CD1c-positive myeloid dendritic cell (primary cell): ENCODE measurements at regions not wholly inside any gene's neighbourhood (a gene's known extent, or its start where the extent isn't known, plus 50 kb on each side); places are given as distances from the start of the nearest gene placed in this dataset.
"Not testable (repeated sequence)": the region's sequence is repeated elsewhere in the genome, so short reads cannot be mapped to it uniquely, and the experiment has no call there.

Experiments
- DNase-seq: peaks from one replicate; pipeline ENCODE4 v3.0.0-alpha.2; 2016; ENCODE audit errors: extremely low spot score

DNA sequence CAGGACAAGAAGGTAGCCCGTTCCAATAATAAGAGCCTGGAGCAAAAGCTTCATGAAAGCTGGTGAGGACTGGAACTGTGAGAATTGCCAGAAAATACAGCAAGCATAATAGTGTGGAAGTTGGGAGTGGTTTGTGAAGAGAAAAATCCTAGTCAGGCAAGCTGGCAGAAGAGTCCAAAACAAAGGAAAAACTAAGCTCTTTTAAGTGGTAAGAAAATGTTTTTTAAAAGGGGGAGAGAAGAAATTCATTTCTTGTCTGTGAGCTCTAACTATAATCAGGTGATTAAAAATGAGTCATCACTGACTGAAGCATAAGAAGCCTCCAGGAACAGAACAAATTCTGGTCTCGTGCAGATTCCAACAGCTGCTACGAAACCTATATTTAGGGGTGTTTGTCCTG, 102.6 kb downstream of the CAAP1 start:
- DNase-seq: no peak

- DNase-seq: no peak
These were observed 106.0 kb downstream of the CAAP1 start for GRCh38 chr9:26786564-26786963.

DNA sequence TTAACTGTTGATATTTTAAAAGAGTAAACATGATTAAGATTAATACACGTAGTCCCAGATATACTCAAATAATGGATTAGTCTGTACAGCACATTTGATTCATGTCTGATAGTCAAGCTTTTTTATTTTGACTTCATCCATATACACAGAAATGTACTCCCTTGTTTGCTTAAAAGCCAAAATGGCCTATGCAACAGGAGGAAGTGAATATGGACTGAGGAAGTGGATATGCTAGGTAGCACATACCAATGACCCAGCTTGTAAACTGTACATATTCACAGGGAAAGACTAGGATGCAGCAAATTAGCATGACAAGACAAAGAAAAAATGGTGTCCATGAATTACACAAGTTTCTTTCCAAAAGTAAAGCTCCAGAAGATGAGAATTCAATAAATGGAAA, 109.7 kb downstream of the CAAP1 start:
- DNase-seq: no peak

DNA sequence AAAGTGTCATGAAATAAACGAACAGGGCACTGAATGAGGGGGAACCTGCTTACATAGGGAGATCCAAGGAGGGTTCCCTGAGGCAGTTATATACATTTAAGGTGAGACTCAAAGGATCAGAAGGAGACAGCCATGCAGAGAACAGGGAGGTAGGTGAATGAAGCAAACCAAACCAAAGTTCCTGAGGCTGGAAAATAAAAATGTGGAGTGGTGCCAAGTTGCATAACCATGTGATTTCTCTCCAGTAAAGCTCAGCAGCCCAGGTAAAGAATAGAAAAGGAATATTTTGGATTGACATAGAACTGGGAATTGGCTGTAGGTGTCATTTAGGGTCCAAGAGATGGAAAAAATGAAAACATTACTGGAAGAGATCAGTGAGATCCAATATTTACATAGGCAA, 110.7 kb downstream of the CAAP1 start:
- no peak for DNase-seq

GRCh38 chr9:26780307-26780706, 112.3 kb downstream of the CAAP1 start:
- not testable (repeated sequence) for DNase-seq

GRCh38 chr9:26779062-26779461, 113.5 kb downstream of the CAAP1 start:
- DNase-seq: no peak

- DNase-seq: no peak
These were observed 117.2 kb downstream of the CAAP1 start for GRCh38 chr9:26775391-26775790.

GRCh38 chr9:26773056-26773455, 119.5 kb downstream of the CAAP1 start:
- DNase-seq: no peak

- DNase-seq: no peak
These were observed 121.8 kb downstream of the CAAP1 start for GRCh38 chr9:26770821-26771220.

GRCh38 chr9:26768145-26768544, 124.5 kb downstream of the CAAP1 start:
- no peak for DNase-seq

GRCh38 chr9:26760675-26761074, 131.9 kb downstream of the CAAP1 start:
- DNase-seq: no peak

GRCh38 chr9:26758655-26759054, 133.9 kb downstream of the CAAP1 start:
- no peak for DNase-seq

GRCh38 chr9:26756881-26757280, 135.7 kb downstream of the CAAP1 start:
- no peak for DNase-seq

- no peak for DNase-seq
These were observed 137.1 kb downstream of the CAAP1 start for GRCh38 chr9:26755476-26755875.

- DNase-seq: no peak
These were observed 138.0 kb downstream of the CAAP1 start for GRCh38 chr9:26754509-26755164.

DNA sequence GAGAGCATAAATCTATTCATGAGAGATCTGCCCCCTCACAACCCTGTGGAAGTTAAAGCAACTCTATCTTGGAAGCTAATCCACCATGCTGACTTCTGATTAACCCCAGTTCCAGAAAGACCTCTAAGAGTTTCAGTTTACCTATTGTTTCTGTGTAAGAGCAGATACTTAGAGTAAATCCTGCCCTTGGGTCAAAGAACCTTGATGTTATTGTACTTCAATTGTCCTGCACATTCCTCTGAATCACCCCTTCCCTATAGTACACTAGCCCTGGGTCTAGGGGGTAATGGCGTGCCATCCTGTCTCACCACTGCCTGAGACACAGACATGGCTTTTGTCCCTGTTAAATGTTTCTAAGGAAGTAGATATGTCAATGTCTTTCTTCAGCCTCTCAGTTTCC, 138.6 kb downstream of the CAAP1 start:
- no peak for DNase-seq

DNA sequence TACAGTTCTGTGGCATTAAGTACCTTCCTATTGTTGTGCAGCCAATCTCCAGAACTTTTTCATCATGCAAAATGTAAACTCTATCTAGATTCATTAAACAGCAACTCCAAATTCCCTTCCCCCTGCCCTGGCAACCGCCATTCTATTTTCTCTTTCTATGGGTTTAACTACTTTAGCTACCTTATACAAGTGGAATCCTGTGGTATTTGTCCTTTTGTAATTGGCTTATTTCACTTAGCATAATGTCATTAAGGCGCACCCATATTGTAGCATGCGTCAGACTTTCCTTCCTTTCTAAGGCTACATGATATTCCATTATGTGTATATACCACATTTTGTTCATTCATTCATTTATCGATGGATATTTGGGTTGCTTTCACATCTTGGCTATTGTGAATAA, 142.4 kb downstream of the CAAP1 start:
- DNase-seq: no peak

GRCh38 chr9:26748449-26749058, 144.0 kb downstream of the CAAP1 start:
- DNase-seq: no peak

DNA sequence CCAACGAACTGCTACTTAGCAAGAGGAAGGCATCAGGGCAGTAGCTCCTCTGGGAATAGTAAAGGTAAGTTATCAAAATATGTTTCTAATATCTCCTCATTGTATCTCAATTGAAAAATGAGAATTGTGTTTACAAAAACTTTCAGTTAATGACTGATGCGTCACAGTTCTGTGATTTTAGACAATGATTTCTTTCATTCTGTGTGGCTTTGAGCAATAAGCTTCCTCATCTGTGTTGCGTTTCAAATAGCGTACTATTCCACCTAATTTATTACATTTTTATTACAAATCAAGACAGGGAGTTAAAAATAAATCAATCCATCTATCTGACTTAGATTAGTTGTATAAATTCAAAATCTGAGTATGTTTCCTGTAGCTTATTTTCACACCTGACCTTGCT, 145.0 kb downstream of the CAAP1 start:
- DNase-seq: no peak

DNA sequence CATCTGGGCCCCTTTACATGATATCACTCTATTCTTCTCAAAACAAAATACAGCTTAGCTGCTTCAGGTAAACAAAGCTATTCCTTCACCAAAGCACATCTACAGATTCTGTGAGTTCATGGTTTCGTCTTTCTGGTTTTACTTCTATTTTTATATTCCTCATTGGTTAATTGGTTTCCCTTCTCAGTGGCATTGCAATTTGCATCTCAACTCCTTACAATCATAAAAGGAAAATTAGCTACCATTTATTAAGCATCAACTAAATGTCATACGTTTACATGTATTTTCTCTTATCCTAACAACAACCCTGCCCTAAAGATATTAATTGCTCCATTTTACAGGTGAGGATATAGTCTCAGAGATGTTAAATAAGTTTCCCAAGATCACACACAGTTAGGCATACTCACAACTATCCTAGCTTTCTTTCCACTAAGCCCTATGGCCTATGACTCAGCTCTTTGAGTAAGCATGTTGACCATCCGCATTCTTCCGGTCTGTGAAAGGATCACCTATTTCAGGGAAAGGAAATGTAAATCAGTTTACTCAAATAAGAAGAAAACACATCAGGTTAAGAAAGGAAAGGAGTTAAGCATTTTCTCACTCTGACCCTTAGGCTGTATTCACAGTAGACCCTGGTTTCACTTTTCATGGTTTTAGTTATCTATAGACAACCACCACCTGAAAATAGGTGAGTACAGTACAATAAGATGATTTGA, 146.1 kb downstream of the CAAP1 start:
- no peak for DNase-seq

- no peak for DNase-seq
These were observed 147.5 kb downstream of the CAAP1 start for GRCh38 chr9:26745111-26745510.

- DNase-seq: peak; percentile 54
These were observed 148.2 kb downstream of the CAAP1 start for GRCh38 chr9:26744191-26744965.
